SJCRH30 (cell line): ENCODE measurements at regions not wholly inside any gene's neighbourhood (a gene's known extent, or its start where the extent isn't known, plus 50 kb on each side); places are given as distances from the start of the nearest gene placed in this dataset.

Experiments used
- DNase-seq, 2 experiments: peaks; one replicate each; pipeline ENCODE4 v3.0.0-alpha.2; 2015 to 2020
- H3K27ac ChIP-seq: fragments of 250-450 bp; sonication (Bioruptor Pico); 2 replicates; pipeline ENCODE4 v1.5.1; 2020; ENCODE audit warnings: mild to moderate bottlenecking, moderate library complexity
- H3K27me3 ChIP-seq: fragments of 250-450 bp; sonication (Bioruptor Pico); 2 replicates; pipeline ENCODE4 v1.5.1; 2020; ENCODE audit warnings: mild to moderate bottlenecking, moderate library complexity
- H3K36me3 ChIP-seq: fragments of 250-450 bp; sonication (Bioruptor Pico); 2 replicates; pipeline ENCODE4 v1.5.1; 2020; ENCODE audit warnings: mild to moderate bottlenecking, moderate library complexity
- H3K4me1 ChIP-seq: fragments of 250-450 bp; sonication (Bioruptor Pico); 2 replicates; pipeline ENCODE4 v1.5.1; 2020; ENCODE audit warnings: mild to moderate bottlenecking, moderate library complexity
- H3K4me3 ChIP-seq: fragments of 250-450 bp; sonication (Bioruptor Pico); 2 replicates; pipeline ENCODE4 v1.5.1; 2020; ENCODE audit warnings: mild to moderate bottlenecking, moderate library complexity
- H3K9me3 ChIP-seq: fragments of 250-450 bp; sonication (Bioruptor Pico); replicated peaks from 2 replicates; pipeline ENCODE4 v1.5.1; 2020; ENCODE audit warnings: mild to moderate bottlenecking, moderate library complexity

DNA sequence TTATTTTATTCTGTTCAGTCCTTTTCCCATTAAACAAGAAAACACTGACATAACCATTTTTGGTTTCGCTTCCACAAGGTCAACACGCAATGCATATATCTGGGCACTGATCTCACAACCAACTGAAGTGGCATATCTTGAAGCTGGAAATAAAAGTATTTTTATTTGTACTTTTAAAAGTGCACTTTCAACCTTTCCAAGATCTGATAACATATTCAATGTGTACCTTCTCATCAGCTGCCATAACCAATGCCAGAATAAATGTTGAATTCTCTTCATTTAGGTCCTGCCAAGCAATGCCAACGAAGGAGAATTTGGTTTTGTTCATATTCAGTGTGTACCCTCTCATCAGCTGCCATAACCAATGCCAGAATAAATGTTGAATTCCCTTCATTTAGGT is 148.9 kb upstream of the CEP126 start:
- no peaks in the 10 kb centered on the region for H3K4me1 ChIP-seq
- H3K36me3 ChIP-seq = no peaks in the 10 kb centered on the region
- no peaks in the 10 kb centered on the region for H3K9me3 ChIP-seq
- H3K4me3 ChIP-seq = no peak overlapping the region
- H3K27ac ChIP-seq = no peak overlapping the region
- no peak for DNase-seq
- no peaks in the 10 kb centered on the region for H3K27me3 ChIP-seq

DNA sequence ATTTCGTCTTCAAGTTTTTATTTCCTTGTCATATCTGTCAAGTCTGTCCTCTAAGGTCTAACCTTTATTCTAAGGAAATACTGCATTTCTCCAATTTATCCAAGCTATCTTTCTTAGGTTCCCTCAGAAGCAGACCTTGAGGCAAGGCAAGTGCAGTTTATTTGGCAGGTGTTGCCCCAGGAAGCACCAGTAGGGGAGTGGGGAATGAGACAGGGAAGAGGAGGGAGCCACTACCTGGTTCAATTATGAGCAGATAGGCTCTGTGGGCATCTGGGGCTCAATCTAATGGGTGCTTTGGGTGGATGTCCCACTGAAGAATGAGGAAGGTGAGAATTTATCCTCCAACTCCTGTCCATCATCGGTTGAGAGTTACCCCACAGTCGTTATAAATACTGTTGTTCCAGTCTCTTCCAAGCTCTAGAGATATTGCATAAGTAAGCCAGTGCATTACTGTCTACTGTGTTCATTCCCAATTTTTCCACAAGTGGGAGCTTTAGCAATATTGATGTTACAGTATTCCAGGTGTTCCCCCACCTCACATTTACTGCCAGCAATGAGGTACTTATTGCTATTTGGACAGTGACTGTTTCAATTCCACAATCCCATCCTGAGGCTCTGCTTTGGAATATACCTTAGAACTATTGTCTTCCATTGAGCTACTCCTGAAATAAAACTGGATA is 154.9 kb upstream of the CEP126 start:
- DNase-seq = no peak
- no peaks in the 10 kb centered on the region for H3K27me3 ChIP-seq
- no peaks in the 10 kb centered on the region for H3K36me3 ChIP-seq
- H3K9me3 ChIP-seq = no peaks in the 10 kb centered on the region
- H3K4me1 ChIP-seq = no peaks in the 10 kb centered on the region
- H3K4me3 ChIP-seq = no peak overlapping the region
- no peak overlapping the region for H3K27ac ChIP-seq

DNA sequence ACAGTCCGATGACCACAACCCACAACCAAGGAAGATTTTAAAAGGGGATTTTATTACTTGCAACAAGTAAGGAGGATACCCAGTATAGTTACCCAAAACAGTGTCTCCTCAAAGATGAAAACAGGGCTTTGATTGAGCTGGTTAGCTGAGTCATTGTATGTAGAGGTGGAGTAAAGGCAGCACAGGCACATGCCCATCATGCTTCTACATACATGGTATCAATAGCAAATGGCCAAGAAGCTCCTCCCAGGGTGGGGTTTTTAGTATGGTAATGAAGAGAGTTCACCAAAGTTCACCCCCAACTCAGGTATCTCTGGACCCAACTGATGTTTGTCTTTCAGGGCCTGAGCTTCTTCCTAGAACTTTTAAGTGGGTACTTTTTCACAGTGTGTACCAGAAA is 157.1 kb upstream of the CEP126 start:
- H3K4me3 ChIP-seq = no peak overlapping the region
- no peak overlapping the region for H3K27ac ChIP-seq
- no peaks in the 10 kb centered on the region for H3K9me3 ChIP-seq
- no peaks in the 10 kb centered on the region for H3K27me3 ChIP-seq
- DNase-seq = no peak
- H3K4me1 ChIP-seq = no peaks in the 10 kb centered on the region
- H3K36me3 ChIP-seq = no peaks in the 10 kb centered on the region

DNA sequence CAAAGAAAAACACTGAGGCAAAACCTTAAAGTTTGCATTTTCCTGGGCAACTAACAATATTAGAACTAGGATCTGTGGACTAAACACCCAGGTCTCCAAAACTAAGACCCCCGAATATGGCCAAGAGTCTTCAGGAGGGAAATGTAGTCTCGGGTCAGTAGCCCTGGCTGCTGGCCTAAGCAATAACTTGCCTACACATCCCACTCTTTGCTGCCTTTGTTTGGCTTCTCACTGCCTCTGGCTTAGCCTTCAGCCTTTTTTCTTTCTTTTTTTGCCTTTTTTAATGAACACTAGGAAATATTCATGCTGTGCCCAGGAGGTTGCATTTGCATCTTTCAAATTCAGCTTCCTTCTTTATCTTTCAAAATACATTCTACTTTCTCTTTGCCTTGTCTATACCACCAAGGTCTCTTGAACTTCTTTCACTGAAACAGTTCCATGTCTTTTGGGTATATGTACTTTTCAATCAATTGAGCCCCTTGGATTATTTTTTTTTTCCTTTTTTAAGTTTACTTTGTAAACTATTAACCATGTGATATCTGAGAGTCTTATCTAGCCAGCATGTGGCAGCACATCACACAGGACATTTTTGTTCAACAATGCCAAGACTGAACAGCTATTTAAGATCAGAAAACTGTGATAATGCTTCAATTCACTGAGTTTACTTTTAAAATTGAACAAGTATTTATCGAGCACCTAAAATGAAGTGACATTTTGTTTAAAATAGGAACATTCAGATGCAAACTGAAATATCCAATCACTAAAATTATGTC is 165.0 kb upstream of the TRPC6 start:
- DNase-seq = no peak
- Histone ChIP-seq H3K9me3 (no peaks in the 10 kb centered on the region), H3K27me3 (no peaks in the 10 kb centered on the region), H3K36me3 (no peaks in the 10 kb centered on the region), H3K4me3 (no peak overlapping the region), H3K4me1 (no peaks in the 10 kb centered on the region), H3K27ac (no peak overlapping the region)

DNA sequence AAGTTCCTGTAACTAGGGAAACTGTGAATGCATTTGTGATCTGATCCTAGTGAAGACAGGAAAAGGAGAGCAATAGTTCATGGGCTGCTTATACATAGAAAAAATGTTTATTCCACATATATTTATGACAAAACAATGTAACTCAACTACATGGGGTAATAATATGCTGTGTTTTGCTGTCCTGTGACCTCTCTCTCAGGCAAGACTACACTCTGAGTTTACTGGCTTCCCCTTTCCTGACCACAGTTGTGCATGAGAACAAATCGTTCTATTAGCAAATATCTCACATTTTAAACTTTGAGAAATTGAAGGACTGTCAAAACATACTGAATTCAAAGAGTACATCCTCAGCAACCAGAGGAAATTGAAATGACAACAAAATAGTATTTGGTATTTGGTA is 161.9 kb upstream of the TRPC6 start:
- Histone ChIP-seq H3K36me3 (no peaks in the 10 kb centered on the region), H3K27me3 (no peaks in the 10 kb centered on the region), H3K4me3 (no peak overlapping the region), H3K27ac (no peak overlapping the region), H3K9me3 (no peaks in the 10 kb centered on the region), H3K4me1 (no peaks in the 10 kb centered on the region)
- DNase-seq = no peak

DNA sequence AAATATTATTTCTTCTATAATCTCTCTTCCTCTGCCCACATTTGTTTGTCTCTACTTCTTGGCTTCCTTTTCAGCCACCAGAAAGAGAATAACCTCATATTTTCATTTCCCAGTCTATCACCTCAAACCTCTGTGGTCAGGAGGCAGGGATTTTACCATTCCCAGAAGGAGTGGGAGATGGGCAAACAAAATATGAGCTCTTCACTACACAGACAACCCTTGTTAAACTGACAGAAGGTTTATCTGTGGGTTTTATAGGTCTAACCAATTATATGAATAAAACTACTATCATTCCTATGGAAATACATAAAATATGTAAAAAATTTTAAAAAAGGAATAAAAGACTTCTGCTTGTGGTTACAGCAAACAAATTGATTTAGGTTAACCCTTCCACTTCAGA is 160.0 kb upstream of the TRPC6 start:
- DNase-seq = peak in 1 of 2 experiments; percentile 9
- Histone ChIP-seq H3K27me3 (no peaks in the 10 kb centered on the region), H3K27ac (no peak overlapping the region), H3K4me3 (no peak overlapping the region), H3K36me3 (no peaks in the 10 kb centered on the region), H3K9me3 (no peaks in the 10 kb centered on the region), H3K4me1 (no peaks in the 10 kb centered on the region)

DNA sequence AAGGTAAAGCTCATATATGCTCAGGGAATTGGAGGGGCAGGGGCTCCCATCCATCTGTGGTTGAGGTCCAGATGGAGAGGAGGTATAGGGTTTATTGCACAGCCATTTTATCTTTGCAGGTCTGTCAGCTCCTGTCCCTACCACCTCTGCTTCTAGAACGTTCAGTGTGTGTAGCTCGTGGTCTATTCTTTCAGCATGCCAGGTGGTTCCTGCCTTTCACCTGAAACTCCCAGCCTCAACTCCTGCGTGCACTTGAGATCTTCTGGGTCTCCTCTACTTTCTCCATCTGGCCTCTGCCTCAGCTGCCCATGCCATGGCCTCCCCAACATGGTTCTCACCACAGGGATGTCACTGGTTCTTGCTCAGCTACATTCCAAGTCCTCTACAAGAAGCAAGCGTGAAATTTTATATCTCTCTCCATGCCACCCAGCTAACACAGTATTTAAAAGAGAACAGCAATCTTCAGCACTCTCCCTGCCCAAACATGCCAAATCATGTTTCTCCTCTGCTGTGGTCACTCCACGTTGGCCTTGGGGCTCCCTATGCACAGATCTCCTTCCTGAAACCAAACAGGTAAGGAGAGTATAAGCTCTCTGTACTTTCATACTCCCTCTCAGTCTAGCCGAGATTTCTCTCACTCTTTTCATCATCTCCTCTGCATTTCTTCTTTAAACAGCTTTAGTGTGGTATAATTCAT is 157.8 kb upstream of the TRPC6 start:
- no peak for DNase-seq
- Histone ChIP-seq H3K9me3 (no peaks in the 10 kb centered on the region), H3K27me3 (no peaks in the 10 kb centered on the region), H3K4me3 (no peak overlapping the region), H3K4me1 (peaks cover 6% of the 10 kb centered on the region; the same call in 1 of the 2 replicates), H3K36me3 (no peaks in the 10 kb centered on the region), H3K27ac (no peak overlapping the region)

DNA sequence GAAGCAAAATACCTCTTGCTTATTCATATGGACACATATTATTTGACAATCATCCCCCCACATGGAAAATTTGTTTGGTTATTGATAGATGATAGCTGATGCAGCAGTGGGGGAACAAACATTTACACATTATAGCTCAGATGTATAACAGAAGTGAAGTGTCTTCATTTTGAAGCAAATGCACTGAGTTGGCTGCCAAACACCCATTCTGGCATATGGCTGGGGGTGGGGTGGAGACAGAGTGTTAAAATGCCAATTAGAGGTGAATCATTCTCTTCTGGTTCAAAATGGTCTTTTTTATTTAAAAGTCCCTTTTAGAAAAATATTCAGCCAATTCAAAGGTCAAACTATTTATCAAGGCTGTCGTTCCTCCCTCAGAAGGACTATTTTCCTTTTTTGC is 157.3 kb upstream of the TRPC6 start:
- H3K9me3 ChIP-seq = no peaks in the 10 kb centered on the region
- no peak for DNase-seq
- peaks cover 6% of the 10 kb centered on the region; the same call in 1 of the 2 replicates for H3K4me1 ChIP-seq
- no peaks in the 10 kb centered on the region for H3K36me3 ChIP-seq
- no peak overlapping the region for H3K4me3 ChIP-seq
- H3K27me3 ChIP-seq = no peaks in the 10 kb centered on the region
- no peak overlapping the region for H3K27ac ChIP-seq

DNA sequence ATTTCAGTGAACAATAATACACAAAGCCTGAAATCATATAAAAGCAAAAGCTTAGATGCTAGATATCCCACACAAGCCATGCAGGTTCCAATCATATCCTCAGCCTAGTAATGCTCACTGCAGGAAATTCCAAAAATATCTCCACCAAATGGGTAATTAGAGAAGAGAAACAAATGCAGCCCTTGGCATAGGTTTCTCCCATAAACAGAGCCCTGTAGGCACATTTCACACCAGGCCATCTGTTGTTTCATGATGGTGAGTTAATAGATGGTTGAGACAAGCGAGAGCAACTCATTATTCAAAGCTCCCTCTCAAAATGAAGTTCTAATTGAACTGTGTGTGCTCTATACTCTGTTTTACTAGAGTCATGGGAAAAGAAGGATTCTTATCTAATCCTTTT is 154.6 kb upstream of the TRPC6 start:
- Histone ChIP-seq H3K27me3 (no peaks in the 10 kb centered on the region), H3K4me3 (no peak overlapping the region), H3K36me3 (no peaks in the 10 kb centered on the region), H3K9me3 (no peaks in the 10 kb centered on the region), H3K27ac (peak overlapping the region; percentile 25; the same call in 1 of the 2 replicates), H3K4me1 (peaks cover 6% of the 10 kb centered on the region; the same call in 1 of the 2 replicates)
- DNase-seq = peak; percentile 24 to 58

DNA sequence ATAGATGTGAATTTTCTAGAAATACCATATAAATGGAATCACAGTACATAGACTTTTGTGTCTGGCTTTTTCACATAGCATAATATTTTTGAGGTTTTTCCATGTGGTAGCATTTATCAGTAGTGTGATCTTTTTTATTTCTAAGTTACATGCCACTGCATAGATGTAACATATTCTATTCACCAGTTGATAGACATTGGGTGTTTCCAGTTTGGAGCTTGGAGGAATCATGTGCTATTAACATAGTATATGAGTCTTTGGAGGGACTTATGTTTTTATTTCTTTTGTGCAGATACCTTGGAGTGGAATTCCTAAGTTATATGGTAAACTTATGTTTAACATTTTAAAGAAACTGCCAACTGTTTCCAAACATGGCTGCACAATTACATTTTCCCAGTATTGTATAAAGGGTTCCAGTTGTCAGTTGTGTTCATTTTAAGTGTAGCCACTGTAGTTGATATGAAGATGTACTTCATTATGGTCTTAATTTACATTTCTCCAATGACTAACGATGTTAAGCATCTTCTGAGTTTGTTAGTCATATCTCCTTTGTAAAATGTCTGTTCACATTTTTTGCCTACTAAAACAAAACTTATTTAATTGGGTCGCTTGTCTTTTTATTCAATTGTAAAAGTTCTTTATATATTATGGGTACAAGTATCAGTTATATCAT is 145.7 kb upstream of the TRPC6 start:
- DNase-seq = no peak

DNA sequence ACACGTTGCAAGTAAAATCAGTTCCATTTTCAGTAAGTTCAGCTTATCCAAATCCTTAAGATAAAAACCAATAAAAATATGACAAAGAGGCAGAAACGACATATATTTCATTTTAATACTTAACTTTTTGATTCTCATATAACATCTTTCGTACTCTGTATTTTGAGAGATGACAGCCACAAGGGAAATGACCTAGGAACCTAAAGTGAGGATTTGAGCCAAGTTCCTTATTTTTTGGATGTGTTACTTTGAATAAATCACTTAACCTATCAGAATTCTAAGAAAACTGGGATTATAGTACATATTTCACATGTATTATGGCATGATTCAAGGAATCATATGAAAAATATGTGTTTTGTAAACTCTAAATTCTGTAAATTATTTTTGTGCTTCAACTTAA is 143.6 kb upstream of the TRPC6 start:
- no peaks in the 10 kb centered on the region for H3K27me3 ChIP-seq
- H3K4me1 ChIP-seq = no peaks in the 10 kb centered on the region
- no peak overlapping the region for H3K27ac ChIP-seq
- H3K9me3 ChIP-seq = no peaks in the 10 kb centered on the region
- no peaks in the 10 kb centered on the region for H3K36me3 ChIP-seq
- no peak overlapping the region for H3K4me3 ChIP-seq
- no peak for DNase-seq

More for the DNA sequence above, 145.7 kb upstream of the TRPC6 start:
- no peaks in the 10 kb centered on the region for H3K36me3 ChIP-seq
- H3K27ac ChIP-seq = no peak overlapping the region
- no peaks in the 10 kb centered on the region for H3K9me3 ChIP-seq
- H3K27me3 ChIP-seq = no peaks in the 10 kb centered on the region
- no peak overlapping the region for H3K4me3 ChIP-seq
- no peaks in the 10 kb centered on the region for H3K4me1 ChIP-seq

DNA sequence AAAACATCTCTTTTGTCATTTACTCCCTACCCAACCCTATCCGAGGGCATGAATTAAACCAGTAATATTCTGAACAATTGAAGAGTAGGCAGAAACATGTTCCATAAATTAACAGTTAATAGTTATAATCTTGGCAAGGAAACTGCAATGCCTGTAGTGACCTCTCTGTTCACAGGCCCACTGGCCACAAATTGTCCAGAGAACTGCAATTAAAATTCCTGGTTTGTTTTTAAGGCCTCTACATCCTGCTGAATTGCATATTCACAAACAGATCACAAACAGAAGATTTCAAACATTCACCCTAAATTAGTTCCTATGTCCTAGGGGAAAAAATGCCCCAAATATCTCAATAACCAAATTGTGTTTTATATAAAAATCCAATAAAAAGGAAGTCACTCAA is 143.2 kb upstream of the TRPC6 start:
- DNase-seq = no peak
- no peaks in the 10 kb centered on the region for H3K9me3 ChIP-seq
- H3K36me3 ChIP-seq = no peaks in the 10 kb centered on the region
- H3K4me1 ChIP-seq = no peaks in the 10 kb centered on the region
- H3K27ac ChIP-seq = no peak overlapping the region
- no peak overlapping the region for H3K4me3 ChIP-seq
- H3K27me3 ChIP-seq = no peaks in the 10 kb centered on the region

DNA sequence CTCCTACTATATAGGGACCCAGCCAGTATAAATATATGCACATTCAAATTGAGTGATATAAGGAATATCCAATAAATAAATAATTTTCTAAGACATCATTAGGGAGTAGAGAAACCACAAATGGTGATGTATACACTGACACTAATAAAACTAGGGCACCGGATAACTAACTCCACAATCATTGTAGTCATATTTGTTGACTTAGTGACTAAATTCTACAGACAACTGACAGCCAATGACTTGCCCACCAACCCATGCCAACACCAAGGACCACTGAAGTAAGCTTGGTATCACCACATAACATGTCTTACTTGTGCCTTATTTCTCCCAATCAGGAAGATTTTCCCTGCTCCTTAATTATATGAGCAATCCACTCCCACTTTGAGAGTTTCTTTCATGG is 139.6 kb upstream of the TRPC6 start:
- no peaks in the 10 kb centered on the region for H3K36me3 ChIP-seq
- no peaks in the 10 kb centered on the region for H3K9me3 ChIP-seq
- no peak overlapping the region for H3K27ac ChIP-seq
- H3K4me3 ChIP-seq = no peak overlapping the region
- no peaks in the 10 kb centered on the region for H3K27me3 ChIP-seq
- DNase-seq = no peak
- H3K4me1 ChIP-seq = no peaks in the 10 kb centered on the region

DNA sequence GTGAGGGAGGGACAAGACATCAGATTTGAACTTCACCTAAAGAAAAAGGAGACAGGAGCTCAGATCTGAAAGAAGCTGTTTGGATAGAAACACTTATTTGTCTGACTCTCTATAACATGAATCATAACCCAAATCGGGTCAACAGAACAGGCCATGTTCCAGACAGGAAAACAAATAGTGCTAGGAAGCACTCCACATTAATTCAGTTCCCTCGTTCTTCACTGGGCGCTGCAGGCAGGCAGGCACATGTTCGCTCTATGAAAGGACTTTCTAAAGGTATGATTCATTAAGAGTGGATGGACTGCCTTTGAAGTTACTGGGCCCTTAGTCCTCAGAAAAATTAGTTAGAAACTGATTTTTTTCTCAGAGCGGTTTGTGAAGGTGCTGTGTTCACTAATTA is 137.5 kb upstream of the TRPC6 start:
- Histone ChIP-seq H3K36me3 (no peaks in the 10 kb centered on the region), H3K9me3 (no peaks in the 10 kb centered on the region), H3K27me3 (no peaks in the 10 kb centered on the region), H3K27ac (no peak overlapping the region), H3K4me1 (no peaks in the 10 kb centered on the region), H3K4me3 (no peak overlapping the region)
- DNase-seq = no peak

DNA sequence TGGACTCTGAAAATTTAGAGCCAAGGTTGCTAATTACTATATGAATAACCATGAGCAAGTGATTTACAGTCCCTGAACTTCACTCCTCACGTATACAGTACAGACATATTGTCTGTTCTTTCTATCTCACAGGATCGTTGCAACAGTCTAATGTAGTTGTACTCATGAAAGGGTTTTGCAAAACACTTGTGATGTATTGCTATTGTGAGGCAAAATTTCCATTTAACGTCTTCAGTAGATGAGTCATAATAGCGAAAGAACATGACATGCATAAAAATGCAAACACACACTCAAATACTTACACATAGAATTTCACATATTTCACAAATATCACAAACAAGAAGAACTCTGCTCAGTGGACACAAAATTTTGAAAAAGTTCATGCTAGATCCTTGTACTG is 134.6 kb upstream of the TRPC6 start:
- Histone ChIP-seq H3K27ac (no peak overlapping the region), H3K4me1 (no peaks in the 10 kb centered on the region), H3K36me3 (no peaks in the 10 kb centered on the region), H3K4me3 (no peak overlapping the region), H3K9me3 (no peaks in the 10 kb centered on the region), H3K27me3 (no peaks in the 10 kb centered on the region)
- no peak for DNase-seq
